Mucosa of descending colon (tissue), 3 donors: ENCODE measurements at regions not wholly inside any gene's neighbourhood (a gene's known extent, or its start where the extent isn't known, plus 50 kb on each side); places are given as distances from the start of the nearest gene placed in this dataset.

Experiments
- ATAC-seq: fragments of 200-7000 bp; cut with Tn5 transposase; one replicate; pipeline ENCODE4 v1.9.1; 2020; ENCODE audit warnings: mild to moderate bottlenecking, moderate library complexity
- DNase-seq, 3 donors: peaks; one replicate each; pipeline ENCODE4 v3.0.0-alpha.2; 2020
- H3K36me3 ChIP-seq: fragments of 200-600 bp; one replicate; pipeline ENCODE4 v1.8.0; 2021; ENCODE audit warnings: low read depth, mild to moderate bottlenecking
- H3K4me1 ChIP-seq: fragments of 200-600 bp; one replicate; pipeline ENCODE4 v1.8.0; 2021; ENCODE audit warnings: low read depth, mild to moderate bottlenecking
- H3K4me3 ChIP-seq: fragments of 200-600 bp; one replicate; pipeline ENCODE4 v1.8.0; 2021; ENCODE audit warnings: mild to moderate bottlenecking
- H3K9me3 ChIP-seq: fragments of 200-600 bp; one replicate; pipeline ENCODE4 v1.8.0; 2021; ENCODE audit warnings: mild to moderate bottlenecking
- intact Hi-C, 2 donors: fragments of 100-400 bp; cut with DNase I in 1 of 2; cut with micrococcal nuclease in 1 of 2; formaldehyde crosslinking; loops; one replicate each; pipeline versions ENCODE4 v1.11.0 to v1.11.1; 2022; cut with DNase I, micrococcal nuclease
- TF ChIP-seq, protein P1 (sequence below): fragments of 200-600 bp; IDR thresholded peaks from one replicate; pipeline ENCODE4 v1.8.0; 2022; ENCODE audit warnings: antibody characterized with exemption, mild to moderate bottlenecking
- donor health status: DM: no; HTN: no; CAD: no; lungs with moderate emphysema.
- donor health status: DM: no; HTN: no; CAD: no.
- donor health status: DM: no; HTN: yes; CAD: no.

GRCh38 chr12:74449872-74450271, 87.8 kb upstream of the ATXN7L3B start:
- intact Hi-C loops: no loop called here
- ATAC-seq (no peak), DNase-seq (no peak)
- H3K4me1 ChIP-seq: no peaks in the 10 kb centered on the region
- no peaks in the 10 kb centered on the region for H3K9me3 ChIP-seq
- no peak overlapping the region for H3K4me3 ChIP-seq
- no peaks in the 10 kb centered on the region for H3K36me3 ChIP-seq
- TF ChIP-seq, protein P1, sequence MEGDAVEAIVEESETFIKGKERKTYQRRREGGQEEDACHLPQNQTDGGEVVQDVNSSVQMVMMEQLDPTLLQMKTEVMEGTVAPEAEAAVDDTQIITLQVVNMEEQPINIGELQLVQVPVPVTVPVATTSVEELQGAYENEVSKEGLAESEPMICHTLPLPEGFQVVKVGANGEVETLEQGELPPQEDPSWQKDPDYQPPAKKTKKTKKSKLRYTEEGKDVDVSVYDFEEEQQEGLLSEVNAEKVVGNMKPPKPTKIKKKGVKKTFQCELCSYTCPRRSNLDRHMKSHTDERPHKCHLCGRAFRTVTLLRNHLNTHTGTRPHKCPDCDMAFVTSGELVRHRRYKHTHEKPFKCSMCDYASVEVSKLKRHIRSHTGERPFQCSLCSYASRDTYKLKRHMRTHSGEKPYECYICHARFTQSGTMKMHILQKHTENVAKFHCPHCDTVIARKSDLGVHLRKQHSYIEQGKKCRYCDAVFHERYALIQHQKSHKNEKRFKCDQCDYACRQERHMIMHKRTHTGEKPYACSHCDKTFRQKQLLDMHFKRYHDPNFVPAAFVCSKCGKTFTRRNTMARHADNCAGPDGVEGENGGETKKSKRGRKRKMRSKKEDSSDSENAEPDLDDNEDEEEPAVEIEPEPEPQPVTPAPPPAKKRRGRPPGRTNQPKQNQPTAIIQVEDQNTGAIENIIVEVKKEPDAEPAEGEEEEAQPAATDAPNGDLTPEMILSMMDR: no peak

DNA sequence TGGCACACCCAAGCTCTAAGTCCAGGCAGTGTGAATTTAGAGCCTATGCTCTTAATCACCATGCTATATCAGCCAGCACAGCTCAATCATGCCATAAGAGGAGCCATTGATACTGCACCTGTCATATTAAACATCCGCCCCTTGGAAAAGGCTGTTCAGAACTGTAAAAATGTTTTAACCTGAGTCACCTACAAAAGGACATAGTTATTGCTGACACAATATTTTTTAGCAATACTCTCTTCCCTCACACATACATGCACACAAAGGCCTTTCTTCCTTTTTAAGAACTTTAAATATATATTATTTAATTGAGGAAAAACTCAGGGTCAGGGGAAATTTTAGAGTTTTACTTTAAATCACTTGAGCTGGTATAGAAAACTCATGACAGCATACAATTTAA, 83.5 kb upstream of the ATXN7L3B start:
- no peak for DNase-seq
- Histone ChIP-seq H3K4me1 (no peaks in the 10 kb centered on the region), H3K9me3 (no peaks in the 10 kb centered on the region), H3K4me3 (no peak overlapping the region), H3K36me3 (no peaks in the 10 kb centered on the region)
- no peak for ATAC-seq
- TF ChIP-seq, protein P1: no peak
- intact Hi-C loops: no loop called here

DNA sequence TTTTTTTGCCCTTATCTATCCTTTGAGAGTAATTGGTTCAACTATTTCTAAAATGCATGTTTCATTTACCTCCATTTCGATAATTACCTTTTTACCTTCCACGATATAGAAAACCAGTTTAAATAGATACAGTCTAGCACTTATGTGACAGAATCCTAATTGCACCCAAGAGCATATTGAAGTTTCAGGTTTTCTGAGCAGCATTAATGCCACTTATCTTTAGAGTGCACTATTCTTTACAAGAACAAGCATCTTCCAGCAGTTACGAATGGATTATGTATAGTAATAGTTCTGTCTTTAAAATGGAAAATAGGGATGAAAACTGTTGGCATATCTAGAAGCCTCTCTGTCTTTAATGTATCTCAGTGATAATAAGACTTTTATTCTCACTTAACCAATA, 82.2 kb upstream of the ATXN7L3B start:
- Histone ChIP-seq H3K4me3 (no peak overlapping the region), H3K4me1 (no peaks in the 10 kb centered on the region), H3K36me3 (no peaks in the 10 kb centered on the region), H3K9me3 (no peaks in the 10 kb centered on the region)
- ATAC-seq (no peak), DNase-seq (no peak)
- intact Hi-C loops: no loop called here
- TF ChIP-seq, protein P1: no peak

- no peak for ATAC-seq
- Histone ChIP-seq H3K4me3 (no peak overlapping the region), H3K4me1 (no peaks in the 10 kb centered on the region), H3K9me3 (no peaks in the 10 kb centered on the region), H3K36me3 (no peaks in the 10 kb centered on the region)
- DNase-seq: no peak
- intact Hi-C loops: no loop called here
- TF ChIP-seq, protein P1: no peak
Observed at GRCh38 chr12:74456431-74456830, 81.2 kb upstream of the ATXN7L3B start.

DNA sequence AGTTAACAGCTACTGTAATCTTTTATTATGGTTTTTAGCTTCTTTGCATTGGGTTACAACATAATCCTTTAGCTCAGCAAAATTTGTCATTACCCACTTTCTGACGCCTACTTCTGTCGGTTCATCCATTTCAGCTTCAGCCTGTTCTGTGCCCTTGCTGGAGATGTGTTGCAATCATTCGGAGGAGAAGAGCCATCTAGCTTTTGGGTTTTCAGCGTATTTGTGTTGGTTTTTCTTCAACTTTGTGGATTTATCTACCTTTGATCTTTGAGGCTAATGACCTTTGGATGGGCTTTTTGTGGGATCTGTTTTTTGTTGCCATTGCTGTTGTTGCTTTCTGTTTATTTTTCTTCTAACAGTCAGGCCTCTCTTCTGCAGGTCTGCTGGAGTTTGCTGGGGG, 69.2 kb upstream of the ATXN7L3B start:
- Histone ChIP-seq H3K4me1 (no peaks in the 10 kb centered on the region), H3K36me3 (no peaks in the 10 kb centered on the region), H3K9me3 (no peaks in the 10 kb centered on the region), H3K4me3 (no peak overlapping the region)
- intact Hi-C loops: no loop called here
- DNase-seq: no peak
- no peak for ATAC-seq
- TF ChIP-seq, protein P1: no peak

DNA sequence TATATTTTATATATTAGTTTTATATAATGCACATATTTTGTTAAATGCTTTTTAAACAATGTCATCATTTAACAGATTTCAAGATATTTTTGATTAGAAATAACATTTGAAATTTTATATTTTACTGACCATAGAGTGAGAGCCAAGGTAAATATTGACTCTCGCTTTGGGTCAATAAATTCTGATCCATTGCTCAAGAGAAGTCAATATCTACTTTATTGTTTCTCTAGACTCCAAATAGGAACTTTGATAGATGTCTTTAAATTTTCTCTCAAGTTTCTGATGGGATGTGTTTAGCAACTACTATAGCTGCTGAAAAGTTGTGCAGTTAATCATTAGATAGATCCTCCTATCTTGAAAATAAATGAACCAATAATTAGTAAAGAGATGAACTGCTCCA, 61.4 kb upstream of the ATXN7L3B start:
- no peak for ATAC-seq
- intact Hi-C loops: no loop called here
- TF ChIP-seq, protein P1: no peak
- Histone ChIP-seq H3K36me3 (no peaks in the 10 kb centered on the region), H3K9me3 (no peaks in the 10 kb centered on the region), H3K4me3 (no peak overlapping the region), H3K4me1 (no peaks in the 10 kb centered on the region)
- no peak for DNase-seq
